HepG2 (cell line): ENCODE measurements at regions not wholly inside any gene's neighbourhood (a gene's known extent, or its start where the extent isn't known, plus 50 kb on each side); places are given as distances from the start of the nearest gene placed in this dataset.

ENCODE experiments used
- ATAC-seq: fragments of 200-7000 bp; cut with Tn5 transposase; 3 replicates; pipeline ENCODE4 v1.9.1; 2020; ENCODE audit warnings: mild to moderate bottlenecking, moderate library complexity
- BruUV-seq: library from RNA; stranded (reverse); fragments of 400-500 nt; replicated peaks from 2 replicates; lab custom pipeline; 2021; lab: Mats Ljungman, UMichigan
- CTCF ChIA-PET: fragments of 300-600 bp; formaldehyde crosslinking; extraction: SDS; loops from one replicate; lab custom pipeline; 2021; ENCODE audit warnings: low total read pairs, inconsistent platforms, low intra/inter-chr PET ratio; lab: Yijun Ruan, JAX
- POLR2A ChIA-PET: fragments of 350-600 bp; sonication (Branson Sonifier 250); formaldehyde crosslinking; loops from one replicate; lab custom pipeline; 2020; ENCODE audit warnings: antibody characterized with exemption, inconsistent platforms; lab: Yijun Ruan, JAX
- DNase-seq: peaks from one replicate; pipeline ENCODE4 v3.0.0-alpha.2; 2015; ENCODE audit warnings: low spot score
- FAIRE-seq: peaks from 3 replicates; lab custom pipeline; 2011; peaks lifted over from hg19 to GRCh38; lab: Jason Lieb, UNC
- H2AFZ ChIP-seq: one replicate; pipeline ENCODE4 v1.6.1; 2011; ENCODE audit warnings: low read length, inconsistent platforms
- H3K27ac ChIP-seq: fragments of 300-600 bp; 3 replicates; pipeline ENCODE4 v1.8.0; 2011; ENCODE audit warnings: mixed run types, mild to moderate bottlenecking, mixed read lengths, low read length, inconsistent platforms; ENCODE audit not compliant: insufficient read depth; ENCODE audit errors: extremely low read length
- H3K27me3 ChIP-seq, 2 experiments: fragments of 200-600 bp in 1 of 2; 2 replicates in 1 of 2; 3 replicates in 1 of 2; pipeline versions ENCODE4 v1.6.0 to v1.8.0; 2011; ENCODE audit warnings: low read length in 2 of 2, mild to moderate bottlenecking in 2 of 2, moderate library complexity in 2 of 2, inconsistent platforms in 1 of 2; ENCODE audit not compliant: insufficient read depth in 2 of 2, control insufficient read depth in 1 of 2
- H3K36me3 ChIP-seq, 2 experiments: fragments of 200-600 bp in 1 of 2; replicated peaks in 1 of 2; 2 replicates in 1 of 2; 3 replicates in 1 of 2; pipeline versions ENCODE4 v1.5.1 to v1.8.0; 2011; ENCODE audit warnings: low read length in 2 of 2, inconsistent platforms in 1 of 2; ENCODE audit not compliant: insufficient read depth in 2 of 2, control insufficient read depth in 1 of 2
- H3K4me1 ChIP-seq: 2 replicates; pipeline ENCODE4 v1.5.1; 2012; ENCODE audit warnings: low read length, inconsistent platforms; ENCODE audit not compliant: insufficient read depth
- H3K4me2 ChIP-seq: 2 replicates; pipeline ENCODE4 v1.6.0; 2011; ENCODE audit warnings: low read depth, low read length, inconsistent platforms
- H3K4me3 ChIP-seq, 3 experiments: fragments of 200-600 bp in 1 of 3; sonication (generic), shearing (Covaris generic) in 1 of 3; replicated peaks in 1 of 3; 2 replicates each; pipeline ENCODE4 v1.5.1; 2011 to 2016; ENCODE audit warnings: low read length in 3 of 3, inconsistent platforms in 2 of 3, low read depth in 2 of 3, mild to moderate bottlenecking in 2 of 3, control low read depth in 1 of 3, mixed read lengths in 1 of 3; ENCODE audit not compliant: insufficient read depth in 1 of 3
- H3K79me2 ChIP-seq: one replicate; pipeline ENCODE4 v1.6.1; 2011; ENCODE audit warnings: low read length, inconsistent platforms; ENCODE audit not compliant: insufficient read depth
- H3K9ac ChIP-seq: 2 replicates; pipeline ENCODE4 v1.6.0; 2011; ENCODE audit warnings: mild to moderate bottlenecking, low read depth, low read length, inconsistent platforms; ENCODE audit not compliant: insufficient read depth
- H3K9me3 ChIP-seq: 2 replicates; pipeline ENCODE4 v1.5.1; 2012; ENCODE audit warnings: mild to moderate bottlenecking, low read length
- H4K20me1 ChIP-seq: 2 replicates; pipeline ENCODE4 v1.6.0; 2011; ENCODE audit warnings: inconsistent platforms, mild to moderate bottlenecking, low read length, moderate library complexity; ENCODE audit not compliant: insufficient read depth
- CBX2 ChIP-seq, 2 experiments: fragments of 200-600 bp in 1 of 2; sonication (generic); formaldehyde crosslinking in 1 of 2; IDR thresholded peaks; 2 replicates each; pipeline versions ENCODE4 v1.7.0 to v1.8.1; 2018 to 2022; ENCODE audit warnings: low read depth in 2 of 2, low read length in 1 of 2, mild to moderate bottlenecking in 1 of 2, missing genetic modification reagents in 1 of 2
- CREM ChIP-seq, 2 experiments: sonication (generic) in 1 of 2; formaldehyde crosslinking in 1 of 2; IDR thresholded peaks; 2 replicates each; pipeline versions ENCODE4 v1.4.0 to v1.6.1; 2016 to 2020; ENCODE audit warnings: antibody characterized with exemption in 1 of 2, mild to moderate bottlenecking in 1 of 2, missing genetic modification reagents in 1 of 2
- HNF4G ChIP-seq, 2 experiments: sonication (generic) in 1 of 2; formaldehyde crosslinking in 1 of 2; IDR thresholded peaks; 2 replicates each; pipeline versions ENCODE4 v1.4.0 to v1.6.1; 2011 to 2020; ENCODE audit warnings: borderline replicate concordance in 2 of 2, low read depth in 2 of 2, mild to moderate bottlenecking in 2 of 2, low read length in 1 of 2, missing genetic modification reagents in 1 of 2, moderate library complexity in 1 of 2
- KDM5B ChIP-seq: sonication (generic); formaldehyde crosslinking; IDR thresholded peaks from 2 replicates; pipeline ENCODE4 v1.4.0; 2020; ENCODE audit warnings: missing genetic modification reagents, mild to moderate bottlenecking, borderline replicate concordance
- XRCC5 ChIP-seq: fragments of 200-400 bp; formaldehyde crosslinking; optimal IDR thresholded peaks from 2 replicates; pipeline ENCODE3; 2017; ENCODE audit warnings: mild to moderate bottlenecking, low read length
- ZFP41 ChIP-seq: sonication (generic); formaldehyde crosslinking; IDR thresholded peaks from 2 replicates; pipeline ENCODE4 v1.4.0; 2020; ENCODE audit warnings: mild to moderate bottlenecking, missing genetic modification reagents, borderline replicate concordance
- WGBS: methylation state at CpG from one replicate; pipeline ENCODE4 v1.1.6; 2017; ENCODE audit warnings: low lambda C conversion rate; 5-methylcytosine and 5-hydroxymethylcytosine counted together
- in situ Hi-C: cut with HindIII; loops from 2 replicates; pipeline ENCODE4 v1.10.0; 2017; ENCODE audit warnings: low pct_unique_long_range_greater_than_20kb; ENCODE audit not compliant: extremely low pct_ligation_motif_present
- intact Hi-C: fragments of 100-400 bp; cut with micrococcal nuclease; formaldehyde crosslinking; loops from one replicate; pipeline ENCODE4 v1.10.0; 2022; ENCODE audit not compliant: unreplicated experiment
- TF ChIP-seq, protein P1 (sequence below): sonication (generic); formaldehyde crosslinking; IDR thresholded peaks from 2 replicates; pipeline ENCODE4 v1.8.0; 2022; ENCODE audit warnings: mild to moderate bottlenecking, missing genetic modification reagents, moderate library complexity
- TF ChIP-seq, protein P2 (sequence below): sonication (generic); formaldehyde crosslinking; IDR thresholded peaks from 2 replicates; pipeline ENCODE4 v1.4.0; 2020; ENCODE audit warnings: mild to moderate bottlenecking, missing genetic modification reagents
- TF ChIP-seq, protein P3 (sequence below): sonication (generic); formaldehyde crosslinking; IDR thresholded peaks from 2 replicates; pipeline ENCODE4 v1.5.1; 2020; ENCODE audit warnings: missing genetic modification reagents, mild to moderate bottlenecking, borderline replicate concordance
- TF ChIP-seq, protein P4 (sequence below): sonication (generic); formaldehyde crosslinking; IDR thresholded peaks from 2 replicates; pipeline ENCODE4 v1.5.0; 2020; ENCODE audit warnings: missing genetic modification reagents, mild to moderate bottlenecking, borderline replicate concordance

DNA sequence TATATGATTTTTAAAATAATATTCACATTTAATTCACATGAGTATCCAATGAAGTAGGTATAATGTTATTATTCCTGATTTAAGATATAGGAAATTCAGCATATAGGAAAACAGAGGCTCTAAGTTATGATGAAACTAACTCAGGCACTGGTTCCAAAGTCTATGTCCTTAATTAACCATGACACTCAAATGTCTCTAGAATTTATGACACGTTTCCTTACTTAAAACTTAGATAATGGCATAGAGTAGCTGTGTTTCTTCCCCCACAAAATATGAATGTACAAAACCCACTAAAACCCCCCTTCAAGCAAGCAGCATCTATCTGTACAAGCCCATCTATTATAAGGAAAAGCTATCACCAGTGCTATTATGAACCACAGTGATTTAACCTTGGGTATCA lies 72.9 kb upstream of the CDK1 start:
- in situ Hi-C loops (no loop called here), intact Hi-C loops (no loop called here)
- no peak overlapping the region for H3K27ac ChIP-seq
- CTCF ChIA-PET: no interaction called here
- H3K4me1 ChIP-seq: peaks cover 50% of the 10 kb centered on the region
- POLR2A ChIA-PET: no interaction called here
- FAIRE-seq: no peak
- TF ChIP-seq, protein P1, sequence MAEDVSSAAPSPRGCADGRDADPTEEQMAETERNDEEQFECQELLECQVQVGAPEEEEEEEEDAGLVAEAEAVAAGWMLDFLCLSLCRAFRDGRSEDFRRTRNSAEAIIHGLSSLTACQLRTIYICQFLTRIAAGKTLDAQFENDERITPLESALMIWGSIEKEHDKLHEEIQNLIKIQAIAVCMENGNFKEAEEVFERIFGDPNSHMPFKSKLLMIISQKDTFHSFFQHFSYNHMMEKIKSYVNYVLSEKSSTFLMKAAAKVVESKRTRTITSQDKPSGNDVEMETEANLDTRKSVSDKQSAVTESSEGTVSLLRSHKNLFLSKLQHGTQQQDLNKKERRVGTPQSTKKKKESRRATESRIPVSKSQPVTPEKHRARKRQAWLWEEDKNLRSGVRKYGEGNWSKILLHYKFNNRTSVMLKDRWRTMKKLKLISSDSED (CRISPR knock-in tag): no peak
- TF ChIP-seq, protein P2, sequence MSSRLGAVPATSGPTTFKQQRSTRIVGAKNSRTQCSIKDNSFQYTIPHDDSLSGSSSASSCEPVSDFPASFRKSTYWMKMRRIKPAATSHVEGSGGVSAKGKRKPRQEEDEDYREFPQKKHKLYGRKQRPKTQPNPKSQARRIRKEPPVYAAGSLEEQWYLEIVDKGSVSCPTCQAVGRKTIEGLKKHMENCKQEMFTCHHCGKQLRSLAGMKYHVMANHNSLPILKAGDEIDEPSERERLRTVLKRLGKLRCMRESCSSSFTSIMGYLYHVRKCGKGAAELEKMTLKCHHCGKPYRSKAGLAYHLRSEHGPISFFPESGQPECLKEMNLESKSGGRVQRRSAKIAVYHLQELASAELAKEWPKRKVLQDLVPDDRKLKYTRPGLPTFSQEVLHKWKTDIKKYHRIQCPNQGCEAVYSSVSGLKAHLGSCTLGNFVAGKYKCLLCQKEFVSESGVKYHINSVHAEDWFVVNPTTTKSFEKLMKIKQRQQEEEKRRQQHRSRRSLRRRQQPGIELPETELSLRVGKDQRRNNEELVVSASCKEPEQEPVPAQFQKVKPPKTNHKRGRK (CRISPR knock-in tag): no peak
- TF ChIP-seq XRCC5 (no peak), HNF4G (IDR thresholded peaks at IDR 0.05; ENCODE audit: borderline replicate concordance, low read depth, low read length) (no peak), HNF4G (CRISPR knock-in tag; IDR thresholded peaks at IDR 0.05; ENCODE audit: borderline replicate concordance, low read depth) (no peak), CREM (IDR thresholded peaks at IDR 0.05) (no peak), CREM (CRISPR knock-in tag; IDR thresholded peaks at IDR 0.05) (no peak), ZFP41 (CRISPR knock-in tag) (no peak), KDM5B (no peak), CBX2 (IDR thresholded peaks at IDR 0.05; ENCODE audit: low read depth, low read length) (no peak), CBX2 (CRISPR knock-in tag; IDR thresholded peaks at IDR 0.05; ENCODE audit: low read depth) (no peak)
- TF ChIP-seq, protein P3, sequence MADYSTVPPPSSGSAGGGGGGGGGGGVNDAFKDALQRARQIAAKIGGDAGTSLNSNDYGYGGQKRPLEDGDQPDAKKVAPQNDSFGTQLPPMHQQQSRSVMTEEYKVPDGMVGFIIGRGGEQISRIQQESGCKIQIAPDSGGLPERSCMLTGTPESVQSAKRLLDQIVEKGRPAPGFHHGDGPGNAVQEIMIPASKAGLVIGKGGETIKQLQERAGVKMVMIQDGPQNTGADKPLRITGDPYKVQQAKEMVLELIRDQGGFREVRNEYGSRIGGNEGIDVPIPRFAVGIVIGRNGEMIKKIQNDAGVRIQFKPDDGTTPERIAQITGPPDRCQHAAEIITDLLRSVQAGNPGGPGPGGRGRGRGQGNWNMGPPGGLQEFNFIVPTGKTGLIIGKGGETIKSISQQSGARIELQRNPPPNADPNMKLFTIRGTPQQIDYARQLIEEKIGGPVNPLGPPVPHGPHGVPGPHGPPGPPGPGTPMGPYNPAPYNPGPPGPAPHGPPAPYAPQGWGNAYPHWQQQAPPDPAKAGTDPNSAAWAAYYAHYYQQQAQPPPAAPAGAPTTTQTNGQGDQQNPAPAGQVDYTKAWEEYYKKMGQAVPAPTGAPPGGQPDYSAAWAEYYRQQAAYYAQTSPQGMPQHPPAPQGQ (CRISPR knock-in tag): no peak
- TF ChIP-seq, protein P4, sequence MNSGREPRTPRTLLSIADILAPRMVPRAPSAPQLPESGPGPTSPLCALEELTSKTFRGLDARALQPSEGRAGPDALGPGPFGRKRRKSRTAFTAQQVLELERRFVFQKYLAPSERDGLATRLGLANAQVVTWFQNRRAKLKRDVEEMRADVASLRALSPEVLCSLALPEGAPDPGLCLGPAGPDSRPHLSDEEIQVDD: no peak
- whole genome bisulfite sequencing: 86% methylated on average over 1 of the region's 1 CpG
- ATAC-seq: no peak
- no TSS peak for BruUV-seq
- H3K79me2 ChIP-seq: no peaks in the 10 kb centered on the region
- H3K36me3 ChIP-seq: no peaks in the 10 kb centered on the region
- no peak overlapping the region for H2AFZ ChIP-seq
- no peaks in the 10 kb centered on the region for H3K27me3 ChIP-seq
- no peak overlapping the region for H3K4me2 ChIP-seq
- no peak for DNase-seq
- no peak overlapping the region for H3K9ac ChIP-seq
- 0 out of 2 replicates have a peak, but pooled peaks cover 6% of the 10 kb centered on the region for H3K9me3 ChIP-seq
- H3K4me3 ChIP-seq: no peak overlapping the region
- no peaks in the 10 kb centered on the region for H4K20me1 ChIP-seq
